Pons (tissue), 1 donor: ENCODE measurements at regions not wholly inside any gene's neighbourhood (a gene's known extent, or its start where the extent isn't known, plus 50 kb on each side); places are given as distances from the start of the nearest gene placed in this dataset.
"Not testable (repeated sequence)": the region's sequence is repeated elsewhere in the genome, so short reads cannot be mapped to it uniquely, and the experiment has no call there.

Experiments
- DNase-seq: peaks from one replicate; pipeline ENCODE4 v3.0.0-alpha.2; 2016; ENCODE audit warnings: low spot score

DNA sequence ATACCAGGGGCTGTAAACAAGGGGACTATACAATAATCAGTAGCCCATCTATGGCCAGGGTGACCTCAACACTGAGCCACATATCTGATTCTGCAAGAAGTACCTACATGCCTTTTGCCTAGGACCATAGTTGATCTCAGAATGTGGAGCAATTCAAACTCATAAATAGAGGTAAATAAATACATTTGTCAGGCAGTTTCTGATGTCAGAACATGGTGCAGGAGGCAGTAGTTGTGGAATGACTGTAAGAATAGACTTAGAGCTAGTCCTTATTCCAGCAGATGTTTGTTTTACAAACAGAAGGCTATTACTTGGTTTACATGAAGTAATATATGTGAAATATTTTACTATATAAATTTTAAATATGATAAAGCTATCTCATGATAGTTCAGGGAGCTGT, 330.7 kb upstream of the DAB2 start:
- DNase-seq, result no peak

DNA sequence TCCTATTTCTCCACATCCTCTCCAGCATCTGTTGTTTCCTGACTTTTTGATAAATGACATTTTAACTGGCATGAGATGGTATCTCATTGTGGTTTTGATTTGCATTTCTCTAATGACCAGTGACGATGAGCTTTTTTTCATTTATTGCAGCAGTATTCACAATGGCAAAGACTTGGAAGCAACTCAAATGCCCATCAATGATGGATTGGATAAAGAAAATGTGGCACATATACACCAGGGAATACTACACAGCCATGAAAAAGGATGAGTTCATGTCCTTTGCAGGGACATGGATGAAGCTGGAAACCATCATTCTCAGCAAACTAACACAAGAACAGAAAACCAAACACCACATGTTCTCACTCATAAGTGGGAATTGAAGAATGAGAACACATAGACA, 329.0 kb upstream of the DAB2 start:
- DNase-seq, result not testable (repeated sequence)

GRCh38 chr5:39750661-39751060, 325.9 kb upstream of the DAB2 start:
- DNase-seq, result no peak

DNA sequence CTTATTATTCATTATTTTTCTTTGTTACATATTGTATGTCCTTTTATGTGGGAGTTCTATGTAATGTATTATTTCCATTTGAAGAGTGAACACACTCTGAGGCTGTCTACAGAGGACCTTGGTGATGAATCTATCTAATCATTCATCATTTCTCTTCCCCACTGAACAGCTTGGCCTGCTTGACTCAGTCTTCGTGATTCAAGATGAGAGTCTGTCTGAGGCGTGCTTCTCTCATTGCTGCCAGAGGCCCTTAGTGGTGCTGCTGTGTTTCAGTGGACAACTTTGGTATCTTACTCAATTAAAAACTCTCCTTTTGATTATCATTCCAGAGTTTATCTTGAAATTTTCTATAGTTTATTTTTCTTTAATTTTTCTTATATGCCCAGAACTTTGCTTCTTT, 318.1 kb upstream of the DAB2 start:
- no peak for DNase-seq

DNA sequence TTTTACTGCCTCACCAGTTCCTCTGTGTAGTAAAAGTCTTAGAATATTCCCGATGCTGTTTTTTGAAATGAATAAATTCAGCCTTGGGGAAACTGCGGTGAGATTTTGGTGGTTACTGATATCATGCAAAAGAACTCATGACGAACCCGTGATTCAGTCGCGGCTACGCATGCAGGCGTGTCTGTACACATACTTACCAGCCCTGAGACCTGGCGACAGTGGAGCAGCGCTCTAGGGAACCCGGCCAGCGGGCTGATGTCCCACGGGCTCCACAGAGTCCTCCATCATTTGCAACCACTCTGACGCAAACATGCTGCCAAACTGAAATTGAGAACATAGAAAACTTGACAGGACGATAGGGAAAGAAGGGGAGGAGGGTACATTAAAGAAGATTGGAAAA, 315.6 kb upstream of the DAB2 start:
- DNase-seq, result no peak

- DNase-seq, result no peak
Observed at GRCh38 chr5:39732166-39732565, 307.4 kb upstream of the DAB2 start.

- no peak for DNase-seq
Observed at GRCh38 chr5:39730699-39731098, 305.9 kb upstream of the DAB2 start.

GRCh38 chr5:39730006-39730405, 305.2 kb upstream of the DAB2 start:
- no peak for DNase-seq

- DNase-seq, result no peak
Observed at GRCh38 chr5:39726467-39726866, 301.7 kb upstream of the DAB2 start.

GRCh38 chr5:39721394-39721793, 296.6 kb upstream of the DAB2 start:
- DNase-seq, result no peak

DNA sequence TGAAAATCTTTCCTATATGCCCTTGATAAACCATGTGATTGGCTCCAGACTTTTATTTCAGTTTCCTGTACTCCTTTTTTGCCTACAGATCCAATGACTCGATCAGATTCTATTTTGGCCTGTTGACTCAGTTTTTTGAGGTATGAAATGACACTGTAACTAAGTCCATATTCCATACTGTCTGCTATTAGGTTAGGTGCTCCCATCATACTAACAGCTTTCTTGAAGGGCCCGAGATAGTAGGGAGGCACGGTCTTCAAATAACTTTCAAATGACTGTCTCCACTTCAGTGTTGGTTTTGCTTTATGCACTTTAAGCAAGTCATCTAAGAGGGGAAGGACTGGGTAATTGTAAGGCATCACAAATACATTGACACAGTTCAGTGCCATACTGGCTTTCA, 295.4 kb upstream of the DAB2 start:
- DNase-seq, result no peak

DNA sequence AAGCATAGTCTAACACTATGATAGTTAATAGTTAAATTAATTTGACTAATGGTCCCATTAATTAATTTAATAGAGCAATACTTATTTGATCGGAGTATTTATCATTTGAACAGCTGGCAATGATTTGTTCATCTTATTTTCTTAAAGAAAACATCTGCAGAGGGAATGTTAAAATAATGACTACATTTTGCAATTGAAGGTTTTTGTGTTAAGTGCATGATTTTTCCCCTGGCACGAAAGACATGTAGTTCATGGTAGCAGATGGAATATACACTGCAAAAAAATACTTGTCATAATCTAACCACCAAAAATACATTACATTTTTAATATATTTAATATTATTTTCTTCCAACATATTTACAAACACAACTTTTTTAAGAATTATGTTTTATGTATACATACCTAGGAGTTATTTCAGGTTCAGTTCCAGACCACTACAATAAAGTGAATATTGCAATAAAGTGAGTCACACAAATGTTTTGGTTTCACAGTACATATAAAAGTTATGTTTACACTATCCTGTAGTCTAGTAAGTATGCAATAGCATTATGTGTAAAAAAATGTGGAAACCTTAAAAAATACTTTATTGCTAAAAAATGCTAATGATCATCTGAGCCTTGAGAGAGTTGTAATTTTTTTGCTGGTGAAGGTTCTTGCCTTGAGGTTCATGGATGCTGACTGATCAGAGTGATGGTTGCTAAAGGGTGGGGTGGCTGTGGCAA, 292.6 kb upstream of the DAB2 start:
- no peak for DNase-seq

DNA sequence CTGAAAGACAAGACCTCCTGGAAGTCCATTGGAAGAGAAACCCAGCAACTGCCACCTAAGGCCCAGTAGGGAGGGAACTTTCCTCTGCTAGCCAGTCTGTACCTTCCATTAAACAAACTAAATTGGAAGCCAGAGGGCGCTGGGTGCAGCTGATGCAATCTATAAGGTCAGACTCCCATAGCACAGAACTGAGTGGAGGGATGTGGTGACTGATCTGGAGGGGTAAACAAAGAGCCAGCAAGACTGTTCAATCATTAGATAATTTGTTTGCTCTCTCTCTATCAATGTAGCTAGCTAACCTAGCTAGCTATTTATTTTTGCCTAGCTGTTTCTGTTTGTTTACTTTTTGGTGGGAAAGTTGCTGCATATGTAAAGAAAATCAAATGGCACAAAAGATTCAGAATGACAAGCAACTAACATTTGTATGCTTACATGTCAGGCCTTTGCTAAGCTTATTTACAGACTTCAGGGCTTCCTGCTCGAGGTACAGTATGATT, 291.8 kb upstream of the DAB2 start:
- peak; percentile 30 for DNase-seq

DNA sequence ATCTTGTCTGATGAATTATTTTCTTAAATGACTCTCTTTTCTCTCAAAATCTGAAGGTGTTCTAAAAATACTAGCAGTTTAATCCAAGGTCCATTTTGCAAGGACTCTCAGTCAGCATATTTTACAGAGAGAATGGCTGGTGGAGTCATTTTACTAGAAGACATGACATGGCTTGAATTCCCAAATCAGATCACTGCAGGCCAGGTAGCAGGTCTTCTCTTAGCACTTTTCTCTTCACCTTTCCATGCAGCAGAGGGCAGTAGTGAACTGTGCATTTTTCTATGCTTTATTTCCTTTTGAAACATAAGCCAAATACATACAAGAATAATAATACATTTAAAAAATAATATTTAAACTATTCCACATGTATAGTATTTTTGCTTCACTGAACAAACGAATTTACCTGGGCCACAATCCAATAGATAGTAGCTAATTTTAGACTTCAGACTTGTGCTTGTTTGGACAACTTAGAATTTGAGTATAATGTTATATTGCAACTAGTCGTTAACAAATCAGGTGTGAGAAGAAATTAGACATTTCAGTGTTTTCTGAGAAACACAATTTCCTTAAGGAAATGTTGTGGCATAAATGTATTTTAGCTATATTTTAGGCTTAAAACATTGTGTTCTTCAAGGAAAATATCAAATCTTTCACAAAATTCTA, 289.4 kb upstream of the DAB2 start:
- DNase-seq, result peak; percentile 55

DNA sequence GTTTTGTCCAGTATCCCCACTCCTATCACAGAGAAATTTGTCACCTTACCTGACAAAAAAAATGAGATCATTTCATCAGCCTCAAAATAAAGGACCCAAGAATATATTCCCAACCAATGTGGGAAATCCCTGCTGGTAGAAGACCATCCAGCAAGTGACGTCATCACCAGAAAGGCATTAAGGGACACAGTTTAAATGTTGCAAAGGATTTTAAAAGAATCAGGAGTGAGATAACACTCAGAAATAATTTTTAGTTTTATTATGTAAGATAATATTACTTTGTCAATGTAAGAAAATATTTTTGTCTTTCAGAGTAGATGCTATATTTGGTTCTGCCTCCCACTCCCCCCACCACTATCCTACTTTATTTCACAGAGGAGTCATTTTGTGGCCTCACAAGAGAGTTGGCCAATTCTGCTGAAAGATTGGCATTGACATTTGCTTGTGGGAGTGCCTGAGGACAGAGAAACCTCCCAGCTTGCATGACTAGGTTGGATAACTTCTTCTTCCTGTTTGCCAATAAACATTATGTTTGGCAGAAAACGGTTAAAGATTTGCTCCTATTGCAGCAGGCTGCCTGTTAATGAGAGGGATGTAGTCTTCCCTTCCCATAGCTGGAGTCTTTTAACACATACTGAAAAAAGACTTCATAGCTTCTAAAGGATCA, 288.6 kb upstream of the DAB2 start:
- DNase-seq, result no peak

DNA sequence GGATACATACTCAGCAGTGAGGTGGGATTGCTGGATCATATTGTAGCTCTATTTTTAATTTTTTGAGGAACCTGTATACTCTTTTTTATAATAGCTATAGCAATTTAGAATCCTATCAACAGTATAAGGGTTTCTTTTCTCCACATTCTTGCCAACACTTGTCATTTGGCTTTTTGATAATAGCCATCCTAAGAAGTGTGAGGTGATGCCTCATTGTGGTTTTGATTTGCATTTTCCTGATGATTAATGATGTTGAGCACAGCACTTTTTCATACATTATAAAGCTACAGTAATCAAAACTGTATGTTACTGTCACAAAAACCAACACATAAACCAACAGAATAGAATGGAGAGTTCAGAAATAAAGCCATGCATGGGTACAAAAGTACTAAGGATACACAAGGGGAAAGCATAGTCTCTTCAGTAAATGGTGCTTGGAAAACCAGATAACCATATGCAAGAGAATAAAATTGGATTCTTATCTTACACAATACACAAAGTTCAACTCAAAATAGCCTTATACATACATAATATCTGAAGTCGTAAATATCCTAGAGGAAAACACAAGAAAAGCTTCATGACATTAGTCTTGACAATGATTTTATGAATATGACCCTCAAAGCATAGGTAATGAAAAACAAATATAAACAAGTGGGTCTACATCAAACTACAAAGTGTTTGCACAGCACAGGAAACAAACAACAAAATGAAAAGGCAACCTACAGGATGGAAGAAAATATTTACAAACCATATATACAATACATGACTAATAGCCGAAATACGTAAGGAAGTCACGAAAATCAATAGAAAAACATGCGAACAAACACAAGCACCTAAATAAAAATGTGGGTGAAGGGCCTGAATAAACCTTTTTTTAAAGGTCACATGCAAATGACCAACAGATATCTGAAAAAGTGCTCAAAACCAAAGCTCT, 287.8 kb upstream of the DAB2 start:
- DNase-seq, result no peak

DNA sequence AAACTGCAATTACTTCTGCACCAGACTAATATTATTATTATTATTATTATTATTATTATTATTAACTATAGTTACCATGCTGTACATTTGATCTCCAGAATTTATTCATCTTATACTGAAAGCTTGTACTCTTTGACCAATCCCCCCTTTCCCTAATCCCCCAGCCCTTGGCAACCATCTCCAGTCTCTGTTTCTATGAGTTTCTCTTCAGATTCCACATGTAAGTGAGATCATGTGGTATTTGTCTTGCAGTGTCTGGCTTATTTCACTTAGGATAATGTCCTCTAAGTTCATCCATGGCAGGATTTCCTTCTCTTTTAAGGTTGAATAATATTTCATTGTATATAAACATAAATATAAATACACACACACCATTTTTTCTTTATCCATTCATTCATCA, 287.0 kb upstream of the DAB2 start:
- no peak for DNase-seq

- no peak for DNase-seq
Observed at GRCh38 chr5:39709032-39709431, 284.3 kb upstream of the DAB2 start.

GRCh38 chr5:39702928-39703327, 278.1 kb upstream of the DAB2 start:
- DNase-seq, result no peak

DNA sequence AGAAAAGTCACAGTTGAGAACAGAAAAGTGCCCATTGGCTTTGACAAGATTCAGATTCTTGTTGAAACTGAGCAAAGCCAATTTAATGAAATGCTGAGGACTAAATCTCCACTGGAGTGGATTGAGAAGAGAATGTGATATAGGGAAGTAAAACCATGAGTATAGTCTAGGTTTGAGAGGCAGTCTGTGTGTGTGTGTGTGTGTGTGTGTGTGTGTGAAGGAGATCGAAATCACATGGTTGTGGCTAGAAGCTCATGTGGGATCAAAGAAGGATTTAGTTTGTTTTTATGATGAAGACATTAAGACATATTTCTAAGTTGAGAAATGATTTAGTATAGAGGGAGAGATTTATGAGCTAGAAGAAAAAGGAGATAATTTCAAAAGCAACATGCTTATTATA, 275.7 kb upstream of the DAB2 start:
- no peak for DNase-seq

- DNase-seq, result no peak
Observed at GRCh38 chr5:39698838-39699560, 274.2 kb upstream of the DAB2 start.
